A549 (cell line): ENCODE measurements at regions not wholly inside any gene's neighbourhood (a gene's known extent, or its start where the extent isn't known, plus 50 kb on each side); places are given as distances from the start of the nearest gene placed in this dataset.

Source experiments
- ATAC-seq, 2 experiments: fragments of 200-7000 bp in 1 of 2; fragments of >200 bp in 1 of 2; cut with Nextera tagmentation in 1 of 2; cut with Tn5 transposase in 1 of 2; 3 replicates each; pipeline versions ENCODE4 v1.8.0 to v1.9.1; 2018 to 2020; ENCODE audit warnings: mild to moderate bottlenecking in 1 of 2, moderate library complexity in 1 of 2
- CTCF ChIA-PET: fragments of 300-600 bp; sonication (Branson Sonifier 250); formaldehyde crosslinking; extraction: SDS; loops from one replicate; lab custom pipeline; 2021; ENCODE audit warnings: antibody characterized with exemption, inconsistent platforms; lab: Yijun Ruan, JAX
- POLR2A ChIA-PET: fragments of 350-600 bp; formaldehyde crosslinking; extraction: SDS; loops from one replicate; lab custom pipeline; 2021; ENCODE audit warnings: antibody characterized with exemption, inconsistent platforms; lab: Yijun Ruan, JAX
- DNase-seq, 2 experiments: peaks; one replicate each; pipeline versions ENCODE4 v3.0.0 to v3.0.0-alpha.2; 2011 to 2016; ENCODE audit warnings: low read depth in 1 of 2, low spot score in 1 of 2
- FAIRE-seq: peaks from 2 replicates; lab custom pipeline; 2011; peaks lifted over from hg19 to GRCh38; lab: Jason Lieb, UNC
- H3K27ac ChIP-seq, 2 experiments: fragments of >200 bp; sonication (Bioruptor Twin); formaldehyde crosslinking; 3 replicates each; pipeline ENCODE4 v1.5.1; 2016 to 2017
- H3K4me1 ChIP-seq: fragments of >200 bp; sonication (Bioruptor Twin); formaldehyde crosslinking; 3 replicates; pipeline ENCODE4 v1.6.1; 2016
- H3K4me2 ChIP-seq: fragments of >200 bp; sonication (Bioruptor Twin); formaldehyde crosslinking; 3 replicates; pipeline ENCODE4 v1.6.1; 2016
- H3K4me3 ChIP-seq: fragments of >200 bp; sonication (Bioruptor Twin); formaldehyde crosslinking; 3 replicates; pipeline ENCODE4 v1.5.1; 2016
- H3K9me3 ChIP-seq: fragments of >200 bp; sonication (Bioruptor Twin); formaldehyde crosslinking; 3 replicates; pipeline ENCODE4 v1.6.1; 2016
- ATOH8 ChIP-seq: fragments of 250-450 bp; sonication (Bioruptor Pico); IDR thresholded peaks from 2 replicates; pipeline ENCODE4 v1.5.0; 2020; ENCODE audit warnings: low read depth, mild to moderate bottlenecking, moderate library complexity
- BHLHE40 ChIP-seq: IDR thresholded peaks from 2 replicates; pipeline ENCODE4 v1.6.1; 2012; ENCODE audit warnings: low read depth, low read length, inconsistent platforms
- CBX2 ChIP-seq: fragments of 200-600 bp; sonication (generic); IDR thresholded peaks from 2 replicates; pipeline ENCODE4 v1.6.1; 2016; ENCODE audit warnings: low read depth, mild to moderate bottlenecking, borderline replicate concordance
- CEBPB ChIP-seq, 2 experiments: fragments of >200 bp in 1 of 2; sonication (Bioruptor Twin) in 1 of 2; formaldehyde crosslinking in 1 of 2; IDR thresholded peaks; 2 replicates each; pipeline ENCODE4 v1.6.1; 2012 to 2016
- CHD2 ChIP-seq: fragments of 150-350 bp; IDR thresholded peaks from 2 replicates; pipeline ENCODE4 v1.6.1; 2014; ENCODE audit warnings: low read length; ENCODE audit not compliant: partially characterized antibody
- EHMT2 ChIP-seq: fragments of 200-600 bp; sonication (generic); IDR thresholded peaks from 2 replicates; pipeline ENCODE4 v1.6.1; 2016; ENCODE audit warnings: antibody characterized with exemption, low read depth, mild to moderate bottlenecking, moderate library complexity
- ESRRA ChIP-seq: fragments of 150-350 bp; IDR thresholded peaks from 2 replicates; pipeline ENCODE4 v1.6.1; 2014; ENCODE audit warnings: mild to moderate bottlenecking, low read length, borderline replicate concordance
- FOSB ChIP-seq: fragments of 250-450 bp; sonication (Bioruptor Pico); IDR thresholded peaks from 2 replicates; pipeline ENCODE4 v1.5.0; 2020; ENCODE audit warnings: mild to moderate bottlenecking, moderate library complexity
- GATA3 ChIP-seq: IDR thresholded peaks from 2 replicates; pipeline ENCODE4 v1.6.1; 2012; ENCODE audit warnings: borderline replicate concordance
- HMGXB4 ChIP-seq: fragments of 250-450 bp; sonication (Bioruptor Pico); IDR thresholded peaks from 2 replicates; pipeline ENCODE4 v1.5.0; 2021; ENCODE audit warnings: mild to moderate bottlenecking, moderate library complexity, borderline replicate concordance
- HOXA7 ChIP-seq: fragments of 250-450 bp; sonication (Bioruptor Pico); IDR thresholded peaks from 2 replicates; pipeline ENCODE4 v1.5.0; 2020; ENCODE audit warnings: mild to moderate bottlenecking, moderate library complexity
- HOXB13 ChIP-seq: fragments of 250-450 bp; sonication (Bioruptor Pico); IDR thresholded peaks from 2 replicates; pipeline ENCODE4 v1.5.0; 2020; ENCODE audit warnings: low read depth, mild to moderate bottlenecking, moderate library complexity
- JUN ChIP-seq, 2 experiments: fragments of >200 bp; sonication (Bioruptor Twin); formaldehyde crosslinking; IDR thresholded peaks; 2 replicates in 1 of 2; 3 replicates in 1 of 2; pipeline ENCODE4 v1.6.1; 2016 to 2017
- KDM1A ChIP-seq: fragments of 200-600 bp; sonication (generic); IDR thresholded peaks from 2 replicates; pipeline ENCODE4 v1.6.1; 2016; ENCODE audit warnings: low read depth, mild to moderate bottlenecking
- MYC ChIP-seq: IDR thresholded peaks from 2 replicates; pipeline ENCODE4 v1.6.1; 2012; ENCODE audit warnings: mild to moderate bottlenecking, inconsistent platforms, low read length, improper control_type of control experiment, borderline replicate concordance
- NFE2L2 ChIP-seq: fragments of 150-350 bp; conservative IDR thresholded peaks from 2 replicates; pipeline ENCODE4 v1.6.1; 2014; ENCODE audit warnings: low read length
- NPAS2 ChIP-seq: fragments of 250-450 bp; sonication (Bioruptor Pico); IDR thresholded peaks from 2 replicates; pipeline ENCODE4 v1.8.0; 2022; ENCODE audit warnings: mild to moderate bottlenecking, moderate library complexity, borderline replicate concordance
- NR3C1 ChIP-seq: fragments of >200 bp; sonication (Bioruptor Twin); formaldehyde crosslinking; IDR thresholded peaks from 3 replicates; pipeline ENCODE4 v1.6.1; 2017
- POLR2AphosphoS2 ChIP-seq: conservative IDR thresholded peaks from 2 replicates; pipeline ENCODE4 v1.6.1; 2012; ENCODE audit warnings: low read length, improper control_type of control experiment, inconsistent platforms
- SMC3 ChIP-seq: fragments of >200 bp; sonication (Bioruptor Twin); formaldehyde crosslinking; IDR thresholded peaks from 3 replicates; pipeline ENCODE4 v1.6.1; 2018; ENCODE audit warnings: inconsistent platforms
- SREBF2 ChIP-seq: fragments of 450-650 bp; IDR thresholded peaks from 2 replicates; pipeline ENCODE4 v1.6.1; 2014; ENCODE audit warnings: mild to moderate bottlenecking, moderate library complexity
- TP53 ChIP-seq: fragments of 250-450 bp; sonication (Bioruptor Pico); IDR thresholded peaks from 2 replicates; pipeline ENCODE4 v1.5.0; 2021; ENCODE audit warnings: mild to moderate bottlenecking, moderate library complexity
- ZC3H11A ChIP-seq: fragments of 450-650 bp; IDR thresholded peaks from 2 replicates; pipeline ENCODE4 v1.6.1; 2014; ENCODE audit warnings: antibody characterized with exemption, mild to moderate bottlenecking
- ZNF302 ChIP-seq: fragments of 250-450 bp; sonication (Bioruptor Pico); IDR thresholded peaks from 2 replicates; pipeline ENCODE4 v1.9.0; 2021; ENCODE audit warnings: inconsistent platforms, mild to moderate bottlenecking, moderate library complexity
- ZSCAN20 ChIP-seq: fragments of 250-450 bp; sonication (Bioruptor Pico); IDR thresholded peaks from 2 replicates; pipeline ENCODE4 v1.8.0; 2022; ENCODE audit warnings: mild to moderate bottlenecking, moderate library complexity
- WGBS: methylation state at CpG from one replicate; pipeline ENCODE4 v1.1.6; 2017; ENCODE audit errors: missing lambda C conversion rate; 5-methylcytosine and 5-hydroxymethylcytosine counted together
- TF ChIP-seq, protein P1 (sequence below): fragments of 150-350 bp; IDR thresholded peaks from 2 replicates; pipeline ENCODE4 v1.6.1; 2014; ENCODE audit warnings: low read depth, mild to moderate bottlenecking, low read length
- TF ChIP-seq, protein P2 (sequence below): IDR thresholded peaks from 2 replicates; pipeline ENCODE4 v1.6.1; 2012
- TF ChIP-seq, protein P3 (sequence below): fragments of >200 bp; sonication (Bioruptor Twin); formaldehyde crosslinking; IDR thresholded peaks from 2 replicates; pipeline ENCODE4 v1.6.1; 2016

GRCh38 chr11:87555101-87555500, 517.4 kb downstream of the TMEM135 start:
- FAIRE-seq = no peak
- ChIA-PET CTCF (interaction anchor here (2.9 kb wide), 1 partner anchor 16 kb away, joined by 8 read pairs; no protein-coding TSS in a partner anchor), POLR2A (no interaction called here)
- no peak for DNase-seq
- Histone ChIP-seq H3K4me3 (no peak overlapping the region), H3K4me1 (no peaks in the 10 kb centered on the region), H3K4me2 (no peak overlapping the region), H3K9me3 (no peaks in the 10 kb centered on the region), H3K27ac (no peak overlapping the region)
- 5% methylated on average over 2 of the region's 2 CpGs for WGBS
- TF ChIP-seq ZNF302 = no peak
- TF ChIP-seq, protein P1, sequence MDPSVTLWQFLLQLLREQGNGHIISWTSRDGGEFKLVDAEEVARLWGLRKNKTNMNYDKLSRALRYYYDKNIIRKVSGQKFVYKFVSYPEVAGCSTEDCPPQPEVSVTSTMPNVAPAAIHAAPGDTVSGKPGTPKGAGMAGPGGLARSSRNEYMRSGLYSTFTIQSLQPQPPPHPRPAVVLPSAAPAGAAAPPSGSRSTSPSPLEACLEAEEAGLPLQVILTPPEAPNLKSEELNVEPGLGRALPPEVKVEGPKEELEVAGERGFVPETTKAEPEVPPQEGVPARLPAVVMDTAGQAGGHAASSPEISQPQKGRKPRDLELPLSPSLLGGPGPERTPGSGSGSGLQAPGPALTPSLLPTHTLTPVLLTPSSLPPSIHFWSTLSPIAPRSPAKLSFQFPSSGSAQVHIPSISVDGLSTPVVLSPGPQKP = no peak
- no peak for ATAC-seq

- DNase-seq (no peak), FAIRE-seq (no peak), ATAC-seq (no peak)
- 3% methylated on average over 3 of the region's 3 CpGs for WGBS
- no peaks in the 10 kb centered on the region; the same call in 2 of the 3 replicates for H3K9me3 ChIP-seq
- no peak overlapping the region for H3K27ac ChIP-seq
- TF ChIP-seq SMC3 (no peak), HOXA7 (no peak), POLR2AphosphoS2 (no peak), BHLHE40 (no peak), SREBF2 (no peak), HOXB13 (CRISPR knock-in tag) (no peak), CHD2 (no peak), CEBPB (IDR thresholded peaks at IDR 0.05) (no peak), JUN (IDR thresholded peaks at IDR 0.05) (no peak)
- no peak overlapping the region for H3K4me3 ChIP-seq
- H3K4me1 ChIP-seq = no peaks in the 10 kb centered on the region
- CTCF ChIA-PET = no interaction called here
- POLR2A ChIA-PET = no interaction called here
- no peak overlapping the region for H3K4me2 ChIP-seq
These were observed 511.1 kb downstream of the TMEM135 start for GRCh38 chr11:87548797-87549196.

GRCh38 chr11:87545858-87546257, 508.1 kb downstream of the TMEM135 start:
- TF ChIP-seq ZNF302 (no peak), NR3C1 (no peak), SREBF2 (no peak), CBX2 (no peak), MYC (no peak), ZC3H11A (no peak), NFE2L2 (no peak), KDM1A (no peak), ESRRA (no peak), EHMT2 (no peak), TP53 (CRISPR knock-in tag) (no peak), ATOH8 (CRISPR knock-in tag) (no peak), NPAS2 (CRISPR knock-in tag) (no peak), FOSB (CRISPR knock-in tag) (no peak), GATA3 (no peak), HMGXB4 (CRISPR knock-in tag) (no peak), ZSCAN20 (no peak)
- TF ChIP-seq, protein P2, sequence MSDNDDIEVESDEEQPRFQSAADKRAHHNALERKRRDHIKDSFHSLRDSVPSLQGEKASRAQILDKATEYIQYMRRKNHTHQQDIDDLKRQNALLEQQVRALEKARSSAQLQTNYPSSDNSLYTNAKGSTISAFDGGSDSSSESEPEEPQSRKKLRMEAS = no peak
- TF ChIP-seq, protein P1 = no peak
- TF ChIP-seq, protein P3, sequence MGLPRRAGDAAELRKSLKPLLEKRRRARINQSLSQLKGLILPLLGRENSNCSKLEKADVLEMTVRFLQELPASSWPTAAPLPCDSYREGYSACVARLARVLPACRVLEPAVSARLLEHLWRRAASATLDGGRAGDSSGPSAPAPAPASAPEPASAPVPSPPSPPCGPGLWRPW = no peak
- H3K9me3 ChIP-seq = no peaks in the 10 kb centered on the region; the same call in 2 of the 3 replicates
- no peak overlapping the region for H3K4me2 ChIP-seq
- no peak for FAIRE-seq
- H3K4me1 ChIP-seq = no peaks in the 10 kb centered on the region
- DNase-seq = no peak
- WGBS = 0% methylated on average over 1 of the region's 1 CpG
- no peak overlapping the region for H3K4me3 ChIP-seq
- ChIA-PET POLR2A (no interaction called here), CTCF (interaction anchor here (0.6 kb wide), 1 partner anchor 40 kb away, joined by 8 read pairs; no protein-coding TSS in a partner anchor)
- ATAC-seq = no peak
- H3K27ac ChIP-seq = no peak overlapping the region
